GM18909 (cell line): ENCODE measurements at regions not wholly inside any gene's neighbourhood (a gene's known extent, or its start where the extent isn't known, plus 50 kb on each side); places are given as distances from the start of the nearest gene placed in this dataset.

ENCODE experiments used
- ATAC-seq: cut with Tn5 transposase; IDR thresholded peaks from one replicate; pipeline ENCODE4 v1.9.1; 2021; ENCODE audit warnings: mild to moderate bottlenecking; ENCODE audit not compliant: unreplicated experiment, poor library complexity

DNA sequence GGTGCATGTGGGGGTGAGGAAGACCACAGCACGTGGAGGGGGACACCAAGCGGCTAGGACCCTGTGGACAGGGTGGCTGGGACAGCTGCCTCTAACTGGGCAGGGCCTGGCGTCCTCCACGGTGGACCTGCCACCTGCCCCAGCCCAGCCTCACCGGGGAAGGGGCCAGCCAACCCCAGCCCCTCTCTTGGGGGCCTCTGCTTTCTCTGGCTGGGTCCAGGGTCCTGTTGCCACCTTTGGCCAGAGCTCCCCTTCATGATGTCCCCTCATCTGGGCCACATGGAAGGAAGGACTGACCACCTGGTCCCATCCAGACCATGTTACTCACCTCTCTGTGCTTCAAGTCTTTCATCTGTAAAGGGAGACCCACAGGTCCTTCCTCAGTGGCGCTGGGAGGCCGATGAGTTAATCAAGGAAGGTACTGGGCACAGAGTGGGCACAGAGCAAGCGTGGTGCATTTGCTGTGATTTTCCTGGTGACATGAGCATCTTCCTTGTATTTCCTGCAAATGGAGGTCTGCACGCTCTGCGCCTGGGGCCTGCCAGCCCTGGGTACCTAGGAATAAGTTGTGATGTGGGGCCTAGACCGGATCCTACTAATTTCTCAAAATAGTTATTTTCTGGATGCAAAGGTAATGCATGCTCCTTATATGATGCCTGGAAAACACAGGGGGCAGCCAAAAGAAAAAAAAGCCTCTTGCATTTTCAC, 538.4 kb downstream of the TBC1D22A start:
- no peak for ATAC-seq

DNA sequence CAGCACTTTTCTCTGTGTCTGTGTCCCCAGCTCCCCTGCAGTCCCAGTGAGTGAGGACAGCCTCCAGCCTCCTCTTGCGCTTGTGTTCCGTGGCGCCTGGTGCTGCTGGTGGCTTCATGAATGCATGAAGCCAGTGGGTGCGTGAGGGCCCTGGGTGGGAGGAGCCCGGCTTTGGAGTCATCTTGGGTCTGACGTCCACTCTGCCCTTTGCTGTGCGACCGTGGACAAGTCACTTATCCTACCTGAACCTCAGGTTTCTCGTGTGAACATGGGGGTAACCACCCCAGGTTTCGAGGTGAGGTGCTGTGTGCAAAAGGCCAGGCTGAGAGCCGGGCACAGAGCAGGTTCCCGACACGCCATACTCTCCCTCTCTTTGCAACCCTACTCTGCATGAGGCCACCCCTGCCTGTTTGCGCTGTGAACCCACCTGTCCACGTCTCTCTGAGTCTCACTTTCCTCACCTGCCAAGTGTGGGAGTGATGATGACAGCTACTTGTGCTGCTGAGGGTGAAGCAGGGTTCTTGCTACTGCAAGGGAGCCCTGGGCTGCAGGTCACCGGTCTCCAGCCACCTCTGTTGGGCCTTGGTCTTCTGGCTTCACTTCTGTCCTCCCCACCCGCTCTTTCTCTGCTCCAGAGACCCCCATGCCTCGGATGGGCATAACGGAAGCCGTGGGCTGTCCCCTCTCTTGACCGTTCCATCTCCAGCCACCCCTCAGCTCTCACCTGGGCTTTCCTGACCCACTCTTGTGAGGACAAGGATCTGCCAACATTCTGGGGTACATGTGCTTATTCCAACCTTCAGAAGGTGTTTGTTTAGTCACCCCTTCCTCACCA, 537.6 kb downstream of the TBC1D22A start:
- ATAC-seq, result no peak

DNA sequence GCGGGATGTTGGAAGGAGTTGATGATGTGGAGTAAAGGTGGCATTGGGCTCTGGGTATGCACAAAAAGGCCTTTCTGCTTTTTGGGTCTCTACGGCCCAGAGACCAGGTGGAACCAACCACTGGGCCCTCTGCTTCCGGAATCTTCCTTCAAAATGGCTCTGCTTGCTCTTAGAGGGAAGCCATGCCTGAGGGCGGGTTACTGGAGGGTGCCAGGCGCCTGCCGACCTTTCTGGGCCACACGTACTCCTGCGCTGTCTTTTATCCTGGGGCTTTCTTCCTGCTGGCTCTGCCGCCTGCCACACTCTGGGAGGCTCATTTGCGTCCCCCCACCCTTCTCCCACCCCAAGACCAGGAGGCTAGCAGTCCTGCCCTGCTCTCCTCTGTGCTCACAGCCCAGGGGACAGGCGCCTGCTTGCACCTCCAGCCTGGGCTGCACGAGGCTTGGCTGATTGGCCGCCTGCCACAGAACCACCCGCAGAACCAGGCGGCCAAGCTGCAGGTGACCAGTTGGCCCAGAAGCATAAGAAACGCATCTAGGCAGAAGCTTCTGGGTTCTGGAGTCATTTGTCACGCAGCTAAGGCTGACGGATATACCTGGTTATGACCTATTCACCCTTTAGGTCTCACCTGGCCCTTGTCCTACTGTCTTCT, 536.9 kb downstream of the TBC1D22A start:
- no peak for ATAC-seq

DNA sequence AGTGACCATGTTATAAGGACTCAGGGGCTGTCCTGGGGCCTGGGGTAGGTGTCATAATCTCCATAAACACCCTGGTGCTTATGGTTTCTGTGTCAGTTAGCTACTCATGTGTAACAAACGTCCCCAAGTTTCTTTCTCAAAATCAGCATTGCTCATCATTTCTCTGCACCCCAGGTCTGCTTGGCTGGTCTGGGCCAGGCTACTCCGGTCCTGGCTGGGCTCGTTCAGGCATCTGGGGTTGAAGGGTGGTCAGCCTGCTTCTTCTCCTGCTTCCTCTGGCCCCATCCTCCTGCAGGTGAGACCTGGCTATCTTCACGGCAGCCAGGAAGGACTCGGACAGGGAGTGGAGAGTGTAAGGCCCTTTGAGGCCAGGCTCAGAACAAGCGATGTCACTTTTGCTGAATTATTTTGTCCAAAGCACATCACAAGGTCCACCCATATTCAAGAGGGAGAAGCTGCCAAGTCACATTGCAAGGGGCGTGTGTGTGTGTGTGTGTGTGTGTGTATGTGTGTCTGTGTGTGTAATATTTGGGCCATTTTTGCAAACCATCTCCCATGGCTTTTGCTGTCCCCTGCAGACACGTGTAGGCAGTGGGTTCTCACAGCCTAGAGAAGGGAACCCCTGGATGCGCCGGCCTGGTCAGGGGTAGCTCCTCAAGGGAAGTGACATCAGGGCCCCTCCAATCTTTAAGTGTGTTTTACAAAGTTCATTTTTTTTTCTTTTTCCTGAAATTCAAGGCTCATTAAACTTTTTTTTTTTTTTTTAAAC, 535.8 kb downstream of the TBC1D22A start:
- ATAC-seq, result no peak

DNA sequence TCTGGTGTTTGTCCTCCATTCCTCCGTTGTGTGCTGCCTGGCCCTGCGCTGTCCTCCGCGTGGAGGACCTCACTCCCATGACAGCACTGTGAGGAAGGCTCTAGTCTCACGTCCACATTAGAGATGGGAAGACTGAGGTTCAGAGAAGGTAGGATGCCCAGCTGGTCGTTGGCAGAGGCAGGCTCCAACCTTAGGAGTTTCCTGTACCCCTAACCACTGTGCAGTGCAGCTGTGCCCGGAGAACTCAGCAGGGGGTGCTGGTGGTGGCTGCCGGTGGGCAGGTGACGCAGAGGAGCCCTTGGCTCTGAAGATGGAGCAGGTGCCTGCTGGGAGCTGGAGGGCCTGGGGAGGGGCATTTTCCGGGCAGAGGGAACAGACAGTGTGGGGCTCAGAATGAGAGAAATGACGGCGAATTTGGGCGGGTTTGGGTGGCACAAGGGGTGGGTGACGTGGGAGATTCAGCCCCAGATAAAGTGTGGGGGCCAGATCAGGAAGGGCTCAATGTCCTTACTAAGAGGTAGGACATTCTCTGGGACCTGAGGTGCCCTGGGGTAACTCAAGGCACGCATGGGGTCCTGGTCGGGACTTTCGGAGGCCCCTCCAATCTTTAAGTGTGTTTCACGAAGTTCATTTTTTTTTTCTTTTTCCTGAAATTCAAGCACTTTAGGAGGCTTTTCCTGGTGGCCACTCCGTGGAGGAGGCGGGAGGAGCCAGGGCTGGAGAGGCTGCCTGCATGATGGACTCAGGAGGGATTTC, 535.0 kb downstream of the TBC1D22A start:
- ATAC-seq, result no peak

DNA sequence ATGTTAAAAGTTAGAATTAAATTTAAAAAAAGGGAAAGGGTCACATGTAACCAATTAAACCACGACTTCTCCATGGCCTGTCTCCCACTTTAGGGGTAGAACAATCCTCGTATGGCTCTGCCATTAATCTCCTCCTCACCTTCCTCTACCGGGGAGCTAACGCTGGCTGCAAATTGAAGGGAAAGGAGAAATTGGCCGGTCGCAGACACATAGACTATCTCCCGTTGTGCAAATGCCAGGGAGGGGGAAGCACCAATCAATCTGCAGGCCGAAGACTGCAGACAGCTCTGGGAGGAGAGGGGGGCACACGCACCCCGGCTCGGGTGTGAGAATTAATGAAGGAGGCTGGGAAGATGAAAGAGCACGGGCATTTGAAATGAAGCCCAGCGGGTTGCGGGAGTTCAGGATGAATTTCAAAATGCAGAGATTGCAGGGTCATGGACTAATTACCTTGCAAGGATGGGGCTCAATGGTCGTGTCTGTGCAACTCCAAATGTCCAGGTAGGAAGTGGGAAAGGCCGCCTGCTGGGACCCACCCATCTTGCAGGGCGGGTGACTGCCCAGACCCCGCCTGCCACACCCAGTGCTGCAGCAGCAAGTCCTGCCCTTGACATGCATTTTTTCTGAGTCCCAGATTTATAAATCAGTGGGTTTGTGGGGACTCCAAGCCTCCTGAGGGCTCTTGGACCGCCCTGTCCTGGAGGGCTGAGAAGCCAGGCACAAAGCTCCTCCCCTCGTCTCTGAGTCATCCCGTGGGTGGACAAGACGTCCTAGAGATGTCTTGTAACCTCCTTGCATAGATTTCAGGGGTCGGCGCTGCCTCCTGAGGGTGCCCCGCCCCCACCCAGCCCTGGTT, 534.2 kb downstream of the TBC1D22A start:
- no peak for ATAC-seq

DNA sequence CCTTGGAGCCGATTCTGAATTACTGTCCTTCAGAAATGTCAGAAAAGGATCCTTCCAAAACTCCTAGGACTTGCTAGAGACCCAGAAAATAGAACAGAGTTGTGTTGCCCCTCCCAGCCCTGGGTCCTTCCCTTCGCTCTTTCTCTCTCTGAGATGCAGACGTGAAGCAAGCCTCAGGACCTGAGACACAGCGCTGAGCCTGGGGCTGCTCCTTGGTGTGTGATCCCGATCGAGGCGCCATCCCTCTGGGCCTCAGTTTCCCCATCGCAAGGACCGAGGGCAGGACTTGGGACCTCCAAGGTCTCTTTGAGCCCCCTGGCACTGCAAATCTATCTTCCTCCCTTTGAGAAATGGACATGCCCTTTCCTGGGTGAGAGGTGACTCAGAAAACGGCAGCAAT, 533.5 kb downstream of the TBC1D22A start:
- no peak for ATAC-seq

DNA sequence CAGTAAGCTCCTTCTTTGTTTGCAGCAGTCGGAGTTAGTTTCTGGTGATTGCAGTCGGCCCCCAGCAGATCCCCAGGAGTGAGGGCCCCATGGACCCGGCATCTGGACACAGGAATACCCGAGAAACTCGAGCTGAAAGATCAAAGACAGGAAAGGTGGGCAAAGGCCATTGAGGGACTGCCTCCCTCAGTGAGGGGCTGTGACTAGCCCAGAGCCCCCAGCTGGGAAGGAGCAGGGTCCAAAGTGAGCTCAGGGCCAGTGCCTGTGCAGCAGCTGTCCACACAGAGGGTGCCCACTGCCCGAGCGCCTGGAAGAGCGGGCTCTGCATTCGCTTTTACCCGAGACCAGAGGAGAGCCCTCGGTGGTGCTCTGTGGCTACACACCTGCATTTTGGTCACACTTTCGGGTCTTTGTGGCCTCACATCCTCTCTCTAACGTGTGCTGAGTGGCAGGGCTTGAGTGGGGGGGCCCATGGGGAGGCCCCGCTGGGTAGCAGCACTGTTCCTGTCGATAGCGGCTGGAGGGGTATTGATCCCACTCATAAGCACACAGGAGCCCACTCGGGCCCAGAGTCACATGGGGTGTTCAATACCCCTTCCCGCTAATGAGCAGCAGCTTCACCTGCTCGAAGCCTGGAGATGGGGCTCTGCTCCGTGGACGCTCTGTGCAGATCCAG, 532.9 kb downstream of the TBC1D22A start:
- ATAC-seq, result no peak

DNA sequence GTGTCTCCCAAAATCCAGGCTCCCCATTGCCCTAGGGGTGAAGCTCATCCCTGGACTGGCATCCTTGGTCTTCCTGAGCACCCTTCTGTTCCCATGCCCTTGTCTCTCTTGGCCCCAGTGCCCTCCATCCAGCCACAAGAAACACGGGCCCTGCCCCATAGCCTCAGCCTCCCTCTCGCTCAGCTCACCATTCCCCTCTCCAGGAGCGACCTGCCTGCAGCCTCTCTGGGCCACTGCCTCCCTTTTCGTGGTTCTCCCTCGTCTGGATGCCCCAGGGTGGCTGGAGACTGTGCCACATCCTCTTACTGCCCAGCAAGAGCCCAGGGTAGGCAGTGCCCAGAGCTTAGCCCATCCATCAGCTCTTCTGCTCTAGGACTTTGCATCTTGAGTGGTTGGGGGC, 532.1 kb downstream of the TBC1D22A start:
- no peak for ATAC-seq

DNA sequence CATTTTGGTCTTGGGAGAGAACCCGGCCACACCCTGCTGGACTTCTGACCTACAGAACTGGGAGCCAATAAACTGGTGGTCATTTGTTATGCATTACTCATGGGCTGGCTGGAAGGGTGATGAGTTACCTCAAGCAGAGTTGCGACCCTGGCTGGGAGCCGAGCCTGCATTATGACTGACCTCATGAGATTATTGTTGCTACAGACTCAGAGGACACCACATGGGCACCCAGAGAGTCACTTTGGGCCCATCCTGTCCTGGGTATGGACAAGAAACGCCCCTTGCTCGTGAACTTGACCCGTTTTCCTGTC, 531.7 kb downstream of the TBC1D22A start:
- no peak for ATAC-seq

DNA sequence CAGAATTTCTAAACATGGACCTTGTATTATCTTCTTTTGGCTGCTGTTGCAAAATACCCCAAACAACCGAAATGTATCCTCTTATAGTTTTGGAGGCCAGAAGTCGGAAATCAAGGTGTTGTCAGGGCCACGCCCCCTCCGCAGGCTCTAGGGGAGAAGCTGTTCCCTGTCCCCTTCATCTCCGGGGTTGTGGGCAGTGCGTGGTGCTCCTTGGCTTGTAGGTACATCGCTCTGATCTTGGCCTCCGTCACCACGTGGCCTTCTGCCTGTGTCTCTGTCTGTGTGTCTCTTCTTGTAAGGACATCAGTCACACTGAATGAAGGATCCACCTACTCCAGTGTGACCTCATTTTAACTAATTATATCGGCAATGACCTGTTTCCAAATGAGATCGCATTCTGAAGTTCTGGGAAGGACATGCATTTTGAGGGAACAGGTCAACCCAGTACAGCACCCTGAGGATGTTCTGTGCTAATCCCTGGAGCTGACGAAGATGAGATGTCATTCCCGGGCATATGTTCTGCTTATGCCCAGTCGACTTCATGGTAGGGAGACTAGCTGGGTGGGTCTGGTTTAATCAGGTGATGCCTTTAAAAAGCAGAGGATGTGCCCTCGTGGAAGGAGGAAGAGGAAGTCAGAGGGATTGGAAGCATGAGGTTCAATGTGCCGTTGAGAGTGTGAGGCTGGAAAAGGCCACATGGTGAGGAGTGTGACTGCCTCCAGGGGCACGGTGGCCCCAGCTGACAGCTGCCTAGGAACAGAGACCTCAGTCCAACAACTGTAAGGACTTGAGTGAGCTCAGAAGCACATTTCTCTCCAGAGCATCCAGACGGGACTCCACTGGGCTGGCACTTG, 531.1 kb downstream of the TBC1D22A start:
- no peak for ATAC-seq

DNA sequence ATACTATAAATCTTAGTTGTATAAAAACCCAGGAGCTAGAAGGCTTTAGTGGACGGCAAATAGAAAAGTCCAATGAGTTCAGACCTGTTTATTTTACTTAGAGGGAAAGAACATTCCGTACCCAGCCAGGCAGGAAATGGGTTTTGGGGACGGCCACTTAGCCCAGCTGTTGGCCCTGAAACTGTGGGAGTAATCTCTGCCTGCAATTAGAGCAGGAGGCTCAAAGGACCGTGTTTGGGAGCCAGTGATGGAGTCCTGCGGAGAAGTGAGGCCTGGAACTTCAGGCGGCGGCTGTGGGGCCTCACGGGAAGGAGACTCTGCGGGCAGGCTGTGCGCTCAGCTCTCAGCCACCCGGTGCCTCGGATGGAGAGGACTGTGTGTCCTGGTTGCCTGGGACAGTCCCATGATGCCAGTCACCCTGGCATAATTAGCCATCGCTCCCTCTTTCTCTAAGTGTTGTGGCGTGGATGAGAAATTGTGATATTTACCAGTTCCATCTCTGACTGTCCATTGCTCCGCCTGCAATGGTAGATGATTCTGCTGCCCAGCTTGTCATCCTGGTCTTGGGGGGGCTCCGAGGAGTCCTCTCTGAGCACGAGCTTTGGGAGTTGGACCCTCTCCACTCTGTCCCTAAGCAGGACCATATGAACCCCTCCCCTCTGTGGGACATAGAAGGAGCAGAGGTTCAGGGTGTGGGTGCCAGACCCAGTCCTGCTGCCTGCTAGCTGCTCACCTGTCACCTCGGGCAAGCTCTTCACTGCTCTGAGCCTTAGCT, 530.3 kb downstream of the TBC1D22A start:
- ATAC-seq, result no peak

DNA sequence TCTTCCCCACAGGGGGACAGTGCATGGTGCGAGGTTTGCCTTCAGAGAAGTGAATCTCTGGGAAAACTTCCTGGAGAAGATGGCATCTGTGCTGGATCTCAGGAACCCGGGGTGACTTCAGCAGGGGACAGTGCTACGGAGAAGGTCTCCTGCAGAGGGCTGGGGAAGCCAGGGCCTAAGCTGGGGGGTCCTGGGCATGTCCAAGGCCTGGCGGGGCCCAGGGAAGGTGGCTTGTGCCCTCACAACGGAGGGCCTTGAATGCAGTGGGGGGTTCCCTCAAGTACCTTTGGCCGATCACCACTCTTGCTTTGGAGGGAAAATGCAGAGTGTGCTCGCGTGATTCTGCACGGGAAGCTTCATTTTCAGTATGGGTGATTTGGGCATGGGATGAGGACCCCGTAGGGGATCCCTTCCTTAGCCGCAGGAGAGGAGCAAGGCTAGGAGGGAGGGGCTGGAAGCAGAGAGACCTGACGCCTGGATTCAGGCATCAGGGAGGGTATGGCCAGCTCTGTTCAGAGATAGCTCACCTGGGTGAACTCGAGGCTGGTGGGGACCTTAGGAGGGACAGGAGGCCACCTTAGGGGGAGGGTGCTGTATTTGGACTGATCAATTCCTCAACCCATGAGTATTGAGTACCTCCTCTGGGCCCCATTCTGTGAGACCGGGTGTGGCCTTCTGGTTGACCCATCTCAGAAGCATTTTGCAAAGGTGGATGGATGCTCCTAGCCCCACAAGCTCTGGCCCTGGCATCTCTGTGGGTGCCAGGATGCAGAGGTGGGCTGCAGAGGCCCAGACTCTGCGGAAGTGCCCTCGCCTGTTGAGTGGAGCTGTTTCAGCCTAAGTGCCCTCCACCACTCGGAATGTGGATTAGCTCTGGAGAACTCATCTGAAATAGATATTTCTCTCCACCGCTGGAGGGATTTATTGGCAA, 529.4 kb downstream of the TBC1D22A start:
- ATAC-seq, result no peak

DNA sequence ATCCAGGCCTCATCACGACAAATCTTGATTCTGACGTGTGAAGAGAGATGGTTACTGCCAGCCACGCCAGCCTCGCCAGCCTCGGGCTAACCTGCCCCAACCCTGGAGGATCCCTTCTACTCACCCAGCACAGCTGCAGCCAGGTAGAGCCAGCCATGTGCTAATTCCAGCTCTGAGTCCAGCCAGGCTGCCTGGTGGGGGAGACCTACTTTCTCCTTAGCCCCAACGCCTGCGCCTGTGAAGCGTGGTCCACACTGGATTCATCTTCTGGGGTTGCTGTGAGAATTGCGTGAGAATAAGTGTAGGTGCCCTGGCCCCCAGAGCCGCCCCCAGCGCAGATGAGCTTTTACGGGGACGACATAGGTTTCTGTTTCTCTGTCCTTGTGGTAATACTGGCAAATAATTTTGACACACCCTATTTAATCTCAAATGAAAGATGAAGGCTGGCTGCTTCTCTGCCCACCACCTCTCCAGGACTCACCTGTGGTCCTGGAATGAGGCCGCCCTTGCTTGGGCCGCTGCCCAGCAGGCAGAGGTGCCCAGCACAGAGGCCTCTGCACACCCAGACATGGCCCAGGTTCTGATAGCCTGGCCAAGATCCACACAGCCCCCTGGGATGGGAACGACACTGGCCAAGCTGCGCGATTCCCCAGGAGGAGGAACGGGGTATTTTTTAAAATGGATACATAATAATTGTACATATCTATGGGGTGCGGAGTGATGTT, 528.4 kb downstream of the TBC1D22A start:
- no peak for ATAC-seq

DNA sequence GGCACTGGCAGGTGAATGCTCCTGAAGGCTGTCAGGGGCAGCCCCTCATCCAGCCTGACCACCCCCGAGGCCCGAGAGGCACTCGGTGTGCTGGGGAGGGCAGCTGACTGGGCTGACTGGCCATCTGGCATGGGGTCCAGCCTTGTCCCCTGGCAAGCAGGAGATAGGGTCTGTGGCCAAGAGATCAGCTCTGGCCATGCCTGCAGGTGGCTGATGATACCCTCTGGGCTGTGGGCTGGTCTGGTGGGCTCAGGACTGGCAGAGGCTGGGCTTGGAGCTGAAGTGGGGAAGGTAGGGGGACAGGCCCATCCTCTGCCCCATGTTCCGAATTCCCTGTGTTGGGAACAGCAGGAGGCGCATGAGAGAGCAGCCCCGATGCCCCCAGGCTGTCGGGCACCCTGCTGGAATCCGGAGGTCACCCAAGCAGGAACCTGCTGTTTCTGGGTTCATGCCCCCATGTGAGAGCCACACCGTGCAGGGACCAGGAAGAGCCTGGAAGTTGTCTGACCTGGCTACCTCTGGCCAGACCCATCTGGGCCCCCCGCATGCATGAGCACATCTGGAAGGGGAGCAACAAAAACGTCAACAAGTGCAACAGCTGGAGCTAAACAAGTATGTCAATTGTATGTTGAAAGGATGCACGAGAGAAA, 527.0 kb downstream of the TBC1D22A start:
- ATAC-seq, result no peak
